ENCODE measurements at regions not wholly inside any gene's neighbourhood (a gene's known extent, or its start where the extent isn't known, plus 50 kb on each side); places are given as distances from the start of the nearest gene placed in this dataset.

GRCh38 chr3:70507486-70507885 is 195.0 kb upstream of the MDFIC2 start:
- no peak overlapping the region for H3K4me2 ChIP-seq (ENCODE audit: insufficient read depth, low read length)
- no peaks in the 10 kb centered on the region for H3K9me1 ChIP-seq (ENCODE audit: control insufficient read depth, insufficient read depth, low read length)
- no peak overlapping the region for H3K9ac ChIP-seq (ENCODE audit: insufficient read depth in 1 of 2, low read depth in 2 of 2, low read length in 2 of 2)
- DNase-seq (ENCODE audit: extremely low read depth in 1 of 4, low spot score in 3 of 4) (no peak), ATAC-seq (no peak), FAIRE-seq (no peak)
- no TSS peak for BruUV-seq (replicated peaks)
- in situ Hi-C loops (cut with MboI) (no loop called here), intact Hi-C loops (cut with micrococcal nuclease) (no loop called here)
- 2% methylated on average over 4 of the region's 4 CpGs for WGBS (ENCODE audit: insufficient coverage, low coverage, missing lambda C conversion rate)
- H2AFZ ChIP-seq (ENCODE audit: low read depth, low read length): no peak overlapping the region
- H3K79me2 ChIP-seq (ENCODE audit: control insufficient read depth, insufficient read depth, low read length): no peaks in the 10 kb centered on the region
- ChIA-PET CTCF (ENCODE audit: low intra/inter-chr PET ratio) (no interaction called here), POLR2A (no interaction called here)
- no peak overlapping the region for H3K27ac ChIP-seq (ENCODE audit: extremely low read depth, low read depth, low read length)
- no peaks in the 10 kb centered on the region for H3K4me1 ChIP-seq (replicated peaks in 1 of 2; ENCODE audit: control insufficient read depth in 2 of 2, insufficient read depth in 2 of 2, low read length in 2 of 2)
- H3K9me3 ChIP-seq (replicated peaks; ENCODE audit: control insufficient read depth, insufficient read depth, low read depth, low read length): no peaks in the 10 kb centered on the region
- no peaks in the 10 kb centered on the region for H3K36me3 ChIP-seq (ENCODE audit: control insufficient read depth, insufficient read depth, low read length)
- no peaks in the 10 kb centered on the region for H3K27me3 ChIP-seq (ENCODE audit: control insufficient read depth in 2 of 2, insufficient read depth in 2 of 2, low read length in 2 of 2)
- no peak for TF ChIP-seq HDAC1 (IDR thresholded peaks at IDR 0.05)
- TF ChIP-seq EWSR1 (IDR thresholded peaks at IDR 0.05; ENCODE audit: borderline replicate concordance, low read depth, partially characterized antibody): no peak
- TF ChIP-seq TAF7 (tag; IDR thresholded peaks at IDR 0.05): no peak
- TF ChIP-seq POU5F1 (IDR thresholded peaks at IDR 0.05; ENCODE audit: borderline replicate concordance, low read depth, low read length, partially characterized antibody): no peak
- TF ChIP-seq ZNF134 (CRISPR knock-in tag; conservative IDR thresholded peaks at IDR 0.05): no peak
- TF ChIP-seq ELF1 (tag; IDR thresholded peaks at IDR 0.05): no peak
- no peak for TF ChIP-seq CEBPB (tag; IDR thresholded peaks at IDR 0.05)
- no peak for TF ChIP-seq IRF1 (CRISPR knock-in tag; IDR thresholded peaks at IDR 0.05; ENCODE audit: borderline replicate concordance)
- TF ChIP-seq SMAD1 (IDR thresholded peaks at IDR 0.05; ENCODE audit: low read depth, low read length, partially characterized antibody): no peak
- TF ChIP-seq GTF2E2 (tag; IDR thresholded peaks at IDR 0.05): no peak
- no peak for TF ChIP-seq MTA3 (IDR thresholded peaks at IDR 0.05; ENCODE audit: borderline replicate concordance)
- no peak for TF ChIP-seq GATAD2B (IDR thresholded peaks at IDR 0.05; ENCODE audit: borderline replicate concordance)
- no peak for TF ChIP-seq U2AF2 (optimal IDR thresholded peaks at IDR 0.05; ENCODE audit: low read depth, low read length)
- no peak for TF ChIP-seq CAMTA2 (CRISPR knock-in tag; conservative IDR thresholded peaks at IDR 0.05)
- TF ChIP-seq, protein P1, sequence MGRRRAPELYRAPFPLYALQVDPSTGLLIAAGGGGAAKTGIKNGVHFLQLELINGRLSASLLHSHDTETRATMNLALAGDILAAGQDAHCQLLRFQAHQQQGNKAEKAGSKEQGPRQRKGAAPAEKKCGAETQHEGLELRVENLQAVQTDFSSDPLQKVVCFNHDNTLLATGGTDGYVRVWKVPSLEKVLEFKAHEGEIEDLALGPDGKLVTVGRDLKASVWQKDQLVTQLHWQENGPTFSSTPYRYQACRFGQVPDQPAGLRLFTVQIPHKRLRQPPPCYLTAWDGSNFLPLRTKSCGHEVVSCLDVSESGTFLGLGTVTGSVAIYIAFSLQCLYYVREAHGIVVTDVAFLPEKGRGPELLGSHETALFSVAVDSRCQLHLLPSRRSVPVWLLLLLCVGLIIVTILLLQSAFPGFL (CRISPR knock-in tag; IDR thresholded peaks at IDR 0.05): no peak
- TF ChIP-seq RBM17 (IDR thresholded peaks at IDR 0.05; ENCODE audit: borderline replicate concordance, low read depth, low read length): no peak
- no peaks in the 10 kb centered on the region for H4K20me1 ChIP-seq (replicated peaks; ENCODE audit: control insufficient read depth, insufficient read depth, low read length)
- no peak overlapping the region for H3K4me3 ChIP-seq
